Inflammatory macrophage treated with lipopolysaccharide for 4 hours (primary cell): ENCODE measurements at regions not wholly inside any gene's neighbourhood (a gene's known extent, or its start where the extent isn't known, plus 50 kb on each side); places are given as distances from the start of the nearest gene placed in this dataset.
"Not testable (repeated sequence)": the region's sequence is repeated elsewhere in the genome, so short reads cannot be mapped to it uniquely, and the experiment has no call there.

Experiments
- DNase-seq: peaks from one replicate; pipeline ENCODE4 v3.0.0-alpha.2; 2020

DNA sequence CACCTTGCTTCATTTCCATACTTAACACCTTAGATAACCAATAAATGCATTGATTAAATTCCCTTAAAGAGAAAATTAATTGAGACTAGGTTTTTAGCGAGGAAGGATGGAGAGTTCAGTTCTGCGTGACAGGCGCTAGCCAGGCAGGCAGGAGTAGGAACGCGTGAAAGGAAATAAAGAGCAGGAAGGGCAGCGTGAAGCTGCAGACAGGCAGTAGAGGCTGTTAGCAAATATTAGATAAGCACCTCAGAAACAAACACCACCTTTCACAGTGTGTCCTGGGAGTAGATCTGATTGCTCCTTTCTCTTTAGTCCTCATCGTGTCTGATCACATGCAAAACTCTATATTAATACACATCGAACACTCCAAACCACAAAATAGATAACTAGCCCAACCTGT is 282.7 kb upstream of the ADGRL2 start:
- no peak for DNase-seq

DNA sequence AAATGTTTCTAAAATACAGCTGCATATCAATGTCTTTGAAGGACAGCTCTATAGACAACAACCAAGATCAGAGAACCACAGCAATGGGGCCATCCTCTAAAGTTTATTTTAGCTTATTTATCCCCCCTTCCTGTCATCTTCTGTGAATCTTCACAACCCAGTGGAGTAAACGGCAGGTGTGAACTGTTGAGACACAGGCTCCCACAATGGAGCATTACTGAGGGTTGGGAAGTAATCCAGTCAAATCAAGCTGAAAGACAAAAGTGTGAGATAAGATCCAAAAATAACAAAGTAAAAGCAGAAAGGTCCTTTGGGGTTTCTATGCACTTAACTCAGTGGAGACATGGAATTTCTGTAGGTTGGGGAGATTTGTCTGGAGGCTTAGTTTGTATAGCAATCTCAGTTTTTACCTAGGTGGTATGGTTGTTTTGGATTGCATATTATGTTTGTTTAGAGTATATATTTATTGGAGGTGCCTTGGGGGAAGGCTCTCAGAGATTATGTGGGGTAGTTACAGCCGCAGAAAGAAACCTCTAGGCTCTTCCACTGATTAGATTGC is 286.9 kb upstream of the ADGRL2 start:
- DNase-seq, result no peak

DNA sequence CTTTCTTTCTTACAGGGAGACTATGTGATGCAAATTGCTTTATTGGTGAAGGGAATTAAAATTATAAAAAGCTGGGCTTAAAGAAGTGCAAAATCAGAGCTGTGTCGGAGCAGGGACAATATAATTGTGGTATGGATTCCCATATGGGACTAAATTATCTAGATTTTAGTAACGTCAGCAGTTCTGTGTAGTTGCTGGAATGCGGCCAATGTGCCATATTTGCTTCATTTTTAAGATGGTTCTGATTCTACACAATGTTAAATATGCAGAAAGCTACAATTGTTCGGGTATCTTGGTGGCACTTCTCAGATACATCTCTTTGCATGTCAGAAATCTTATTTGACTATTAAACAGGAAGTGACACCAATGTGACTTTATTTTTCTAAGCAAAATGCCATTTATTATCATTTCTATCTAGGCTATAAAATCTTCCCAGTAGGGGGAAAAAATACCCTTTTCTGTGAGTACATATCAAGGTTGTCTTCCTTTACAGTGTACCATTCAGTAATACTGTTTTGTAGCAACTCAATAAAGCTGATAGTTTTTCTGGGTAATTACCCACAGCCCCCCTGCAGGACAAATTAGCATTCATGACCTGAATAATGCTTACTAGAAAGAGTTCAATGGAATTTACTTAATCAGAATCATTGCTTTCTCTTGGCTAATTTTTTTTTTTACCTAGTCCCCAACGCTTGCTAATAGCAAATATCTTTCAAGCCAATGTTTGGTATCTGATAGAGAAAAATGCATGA is 288.3 kb upstream of the ADGRL2 start:
- DNase-seq, result no peak

DNA sequence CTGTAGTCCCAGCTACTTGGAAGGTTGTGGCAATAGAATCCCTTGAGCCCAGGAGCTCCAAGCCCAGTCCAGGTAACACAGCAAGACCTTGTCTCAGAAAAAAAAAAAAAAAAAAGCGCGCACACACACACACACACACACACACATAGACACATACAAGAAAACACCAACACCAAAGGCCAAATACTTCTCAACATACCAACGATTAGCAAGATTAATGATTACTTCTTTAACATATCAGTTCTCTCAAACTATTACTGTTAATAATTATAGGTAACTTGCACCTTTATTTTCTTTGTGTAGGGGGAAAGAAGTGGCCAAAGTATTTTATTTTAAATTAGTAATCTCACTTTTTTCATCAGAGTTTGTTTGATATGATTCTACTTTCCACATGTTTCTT is 289.5 kb upstream of the ADGRL2 start:
- DNase-seq, result no peak

DNA sequence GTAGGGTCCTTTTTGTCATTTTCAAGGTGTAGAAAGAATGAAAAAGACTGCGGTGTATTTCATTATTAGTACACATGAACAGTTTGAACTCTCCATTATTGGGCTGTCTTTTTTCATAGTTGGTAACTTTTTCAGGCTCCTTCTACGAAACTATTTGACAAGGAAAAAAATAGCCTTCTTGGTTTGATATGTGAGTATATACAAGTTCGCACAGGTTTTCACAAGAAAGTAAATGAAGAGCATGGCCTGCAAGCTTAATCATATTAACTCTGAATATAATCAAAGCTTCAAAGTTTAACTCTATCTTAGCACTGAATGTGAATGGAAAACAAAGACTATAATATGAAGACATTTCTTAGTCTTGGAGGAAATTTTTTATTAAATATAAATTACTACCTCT is 290.0 kb upstream of the ADGRL2 start:
- no peak for DNase-seq

DNA sequence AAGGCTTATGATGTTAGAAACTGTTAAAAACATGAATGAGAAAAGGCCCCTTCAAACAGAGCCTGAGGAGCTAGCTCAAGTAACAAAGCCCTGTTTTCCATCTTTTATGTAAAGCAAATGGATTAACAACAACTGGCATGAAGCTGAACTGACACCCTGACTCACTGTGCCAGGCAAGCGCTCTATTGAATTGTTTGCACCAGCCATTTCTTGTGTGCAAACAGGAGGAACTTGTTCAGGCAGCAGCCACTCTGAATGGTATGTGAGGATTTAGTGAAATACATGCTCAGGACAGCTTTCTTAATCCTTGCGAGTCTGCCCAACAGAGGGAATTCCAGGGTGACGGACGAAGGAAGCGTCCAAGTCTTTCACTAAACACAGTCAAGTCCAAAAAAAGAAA is 291.1 kb upstream of the ADGRL2 start:
- no peak for DNase-seq

DNA sequence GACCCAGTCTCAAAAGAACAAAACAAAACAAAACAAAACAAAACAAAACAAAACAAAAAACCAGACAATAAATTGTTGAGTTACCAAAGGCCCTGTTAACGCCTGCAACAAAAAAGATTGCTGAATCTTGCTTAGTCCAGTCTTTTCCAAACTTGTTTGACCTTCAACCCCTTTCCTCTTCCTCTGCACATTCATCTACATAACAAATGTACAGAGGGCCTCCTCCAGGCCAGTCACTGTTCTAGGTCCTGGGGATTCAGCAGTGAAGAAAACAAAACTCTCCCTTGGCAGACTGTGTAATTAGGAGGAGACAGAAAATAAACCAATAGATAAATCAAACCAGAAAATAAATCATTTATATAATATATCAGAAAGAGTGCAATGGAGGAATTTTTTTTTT is 294.0 kb upstream of the ADGRL2 start:
- no peak for DNase-seq

DNA sequence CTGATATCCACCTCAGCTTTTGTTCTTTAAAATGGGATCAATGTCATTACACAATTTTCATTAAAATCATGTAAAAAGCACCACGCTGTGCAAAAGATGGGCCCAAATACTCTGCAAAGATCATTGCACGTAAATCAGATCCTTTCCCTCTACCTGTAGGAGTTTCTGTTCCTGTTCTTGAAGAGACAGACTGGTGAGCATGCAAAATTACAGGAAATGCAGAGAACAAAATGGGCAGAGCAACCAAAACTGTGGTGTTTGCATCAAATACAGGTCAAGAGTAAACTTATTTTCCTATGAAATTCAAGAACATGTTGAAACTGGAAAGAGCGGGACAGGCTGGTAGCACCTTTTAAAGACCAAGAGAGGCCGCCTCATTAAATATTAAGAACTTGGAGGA is 294.9 kb upstream of the ADGRL2 start:
- no peak for DNase-seq

DNA sequence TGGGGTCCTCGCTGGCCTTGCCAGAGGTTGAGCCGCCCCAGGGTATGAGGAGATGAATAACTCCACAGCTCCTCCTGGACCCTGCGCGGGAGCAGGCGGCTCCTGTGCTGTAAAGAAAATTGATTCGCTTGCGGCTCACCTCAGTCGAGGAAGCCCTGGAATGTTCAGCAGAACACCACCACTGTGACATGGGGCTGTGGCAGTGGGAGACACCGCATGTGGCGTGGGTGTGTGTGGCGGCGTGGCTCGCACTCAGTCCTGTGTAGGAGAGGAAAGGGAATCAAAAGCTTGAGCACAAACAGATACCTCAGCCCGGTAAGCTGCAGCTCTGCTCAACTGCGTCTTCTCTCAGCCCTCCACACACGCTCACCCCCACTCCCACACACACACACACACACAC is 295.9 kb upstream of the ADGRL2 start:
- not testable (repeated sequence) for DNase-seq

DNA sequence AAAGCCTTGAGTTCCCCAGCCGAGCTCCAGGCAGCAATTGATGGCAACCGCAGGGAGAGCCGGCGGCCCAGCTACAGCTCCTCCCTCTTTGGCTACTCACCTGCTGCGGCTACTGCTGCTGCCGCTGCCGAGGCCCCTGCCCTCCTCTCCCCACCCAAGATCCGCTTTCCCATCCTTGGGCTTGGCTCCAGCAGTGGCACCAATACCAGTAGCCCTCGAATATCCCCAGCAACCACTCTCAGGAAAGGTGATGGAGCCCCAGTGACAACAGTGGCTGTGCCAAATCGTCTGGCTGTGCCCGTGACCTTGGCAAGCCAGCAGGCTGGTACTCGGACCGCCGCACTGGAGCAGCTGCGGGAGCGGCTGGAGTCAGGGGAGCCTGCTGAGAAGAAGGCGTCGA is 298.0 kb upstream of the ADGRL2 start:
- not testable (repeated sequence) for DNase-seq

DNA sequence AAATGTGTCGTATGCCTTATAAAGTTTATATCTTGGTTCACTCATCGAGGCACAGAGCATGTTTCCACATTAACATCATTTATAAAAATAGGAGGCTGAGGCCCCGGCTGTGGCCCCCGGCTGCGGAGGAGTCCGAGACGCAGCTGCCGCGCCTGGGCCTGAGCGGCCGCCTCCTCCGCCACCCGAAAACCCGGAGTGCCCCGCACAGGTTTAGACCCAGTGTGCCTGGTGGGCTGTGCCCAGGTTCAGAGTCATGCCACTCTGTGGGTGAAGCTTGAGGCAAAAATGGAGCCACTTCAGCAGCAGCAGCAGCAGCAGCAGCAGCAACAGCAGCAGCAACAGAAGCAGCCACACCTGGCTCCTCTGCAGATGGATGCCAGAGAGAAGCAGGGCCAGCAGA is 299.2 kb upstream of the ADGRL2 start:
- not testable (repeated sequence) for DNase-seq

DNA sequence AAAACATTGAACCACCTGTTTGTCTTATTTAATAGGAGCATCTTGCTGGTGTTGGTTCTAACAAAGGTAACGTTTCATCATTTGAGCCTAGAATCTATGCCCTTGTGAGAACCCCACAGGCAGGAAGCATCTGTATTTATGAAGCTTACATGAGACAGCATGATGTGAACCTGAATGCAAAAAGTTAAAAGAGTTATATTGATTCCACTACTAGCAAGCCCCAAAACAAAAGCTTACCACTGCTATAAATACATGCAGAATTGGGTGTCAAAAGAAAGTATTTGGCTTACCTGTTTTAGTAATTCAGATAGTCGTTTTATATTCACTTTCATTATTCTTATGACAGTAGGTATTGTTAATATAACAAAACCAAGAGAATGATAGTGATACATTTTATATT is 301.2 kb upstream of the ADGRL2 start:
- DNase-seq, result no peak

DNA sequence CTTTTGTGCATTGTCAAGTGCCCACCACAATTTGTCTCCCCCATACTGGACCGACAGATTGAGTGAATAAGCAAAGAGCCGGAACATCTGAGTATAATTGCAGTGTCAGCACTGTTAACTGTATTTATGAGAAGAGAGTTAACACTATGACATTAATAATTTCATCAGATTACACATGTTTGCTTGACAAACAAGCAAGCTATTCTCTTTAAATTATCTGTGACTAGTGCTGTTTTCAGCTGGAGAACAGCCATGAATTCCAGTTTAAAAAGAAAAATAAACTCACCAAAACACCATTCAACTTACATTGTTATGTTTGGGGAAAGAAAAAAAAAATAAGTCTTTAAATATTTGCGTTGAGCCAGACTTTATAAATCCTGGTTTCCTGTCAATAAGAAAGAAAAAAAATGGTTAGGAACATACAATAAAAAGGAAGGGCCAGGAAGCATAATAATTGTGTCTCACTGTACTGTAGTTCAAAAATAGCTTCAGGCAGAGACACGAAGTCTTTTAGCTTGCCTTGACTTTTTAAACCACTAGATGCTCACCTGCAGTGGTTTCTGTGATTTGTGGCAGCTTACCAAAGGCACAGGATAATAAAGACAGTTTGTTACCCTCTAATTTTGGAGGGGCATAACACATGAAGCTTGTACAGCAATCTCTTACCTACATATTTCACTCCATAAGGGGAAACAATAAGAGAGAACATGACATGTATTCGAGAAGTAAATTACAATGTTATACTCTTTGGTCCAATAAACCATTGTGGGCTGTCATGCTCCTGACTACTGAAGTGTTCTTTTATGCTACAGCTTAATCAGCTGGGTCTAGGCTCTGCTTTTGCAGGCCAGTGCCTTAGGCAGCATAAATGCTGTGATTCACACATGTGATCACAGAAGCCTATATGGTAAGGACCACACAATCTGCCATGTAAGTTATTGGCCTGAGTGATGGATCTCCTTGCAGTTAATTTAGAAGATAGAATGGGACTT is 302.0 kb upstream of the ADGRL2 start:
- no peak for DNase-seq

DNA sequence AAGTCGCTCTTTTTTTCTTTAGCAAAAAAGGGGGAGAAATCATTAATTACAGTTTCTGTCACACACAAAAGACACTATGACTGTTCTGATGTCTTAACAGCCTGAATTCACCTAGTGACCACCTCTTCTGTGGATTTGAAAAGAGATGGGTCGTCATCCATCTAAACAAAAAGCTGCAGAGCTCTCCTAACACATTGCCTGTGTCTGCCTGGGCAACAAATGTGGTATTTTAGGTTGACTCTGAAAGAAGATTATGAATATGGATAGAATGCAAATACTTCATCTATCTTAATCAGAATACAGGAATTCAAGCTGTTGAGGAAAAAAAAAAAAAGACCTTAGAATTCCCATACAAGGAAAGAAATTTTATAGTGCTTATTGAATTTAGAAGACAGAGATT is 304.4 kb upstream of the ADGRL2 start:
- no peak for DNase-seq

DNA sequence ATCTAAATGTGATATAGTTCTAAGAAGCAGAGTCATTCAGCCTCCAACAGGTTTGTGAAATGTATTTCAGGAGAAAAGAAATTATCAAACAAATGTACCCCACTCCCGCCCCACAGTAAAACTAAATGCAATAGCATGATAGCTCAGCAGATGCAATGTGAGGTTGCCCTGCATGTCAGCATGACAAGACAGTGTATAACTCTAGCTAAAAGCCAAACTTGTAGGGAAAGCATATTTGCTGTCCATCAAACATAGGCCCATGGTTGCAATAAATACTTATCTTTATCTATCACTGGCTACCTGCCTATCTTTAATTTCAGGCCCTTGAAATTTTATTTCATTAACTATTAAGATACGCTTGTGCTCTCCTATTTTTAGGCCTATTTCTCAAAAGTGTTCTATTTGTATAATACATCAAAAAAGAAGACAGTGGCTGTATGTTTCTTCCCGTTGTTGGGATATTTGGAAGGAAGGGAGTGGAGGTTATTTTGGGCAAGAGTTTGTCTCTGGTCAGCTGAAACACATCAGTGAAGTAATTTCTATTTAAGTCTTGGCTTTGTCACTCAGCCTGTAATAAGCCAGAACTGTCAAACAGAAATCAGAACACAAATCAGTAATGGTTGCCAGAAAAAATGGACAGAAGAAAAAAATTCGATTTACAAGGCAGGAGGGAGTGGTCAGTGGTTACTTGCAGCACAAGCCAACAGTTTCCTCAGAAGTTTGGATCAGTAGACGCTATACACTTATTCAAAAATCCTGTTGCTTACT is 307.4 kb upstream of the ADGRL2 start:
- DNase-seq, result no peak

DNA sequence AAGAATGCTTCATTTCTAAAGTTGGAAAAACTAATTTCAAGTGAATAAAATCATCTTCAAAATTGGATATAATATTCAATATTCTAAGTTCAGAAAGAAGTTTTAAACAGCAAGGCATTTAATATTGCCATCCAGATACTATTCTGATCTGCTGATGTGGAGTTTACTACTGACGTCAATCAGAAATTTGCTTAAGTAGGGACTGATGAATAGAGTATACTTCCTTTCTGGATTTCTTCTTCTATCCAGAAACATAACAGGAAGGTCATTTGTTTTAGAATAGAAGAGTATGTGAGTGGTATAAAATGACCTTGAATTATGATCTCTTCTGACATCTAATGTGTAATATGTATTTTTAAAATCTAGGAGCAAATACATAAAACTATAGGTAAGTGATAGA is 308.1 kb upstream of the ADGRL2 start:
- DNase-seq, result no peak

DNA sequence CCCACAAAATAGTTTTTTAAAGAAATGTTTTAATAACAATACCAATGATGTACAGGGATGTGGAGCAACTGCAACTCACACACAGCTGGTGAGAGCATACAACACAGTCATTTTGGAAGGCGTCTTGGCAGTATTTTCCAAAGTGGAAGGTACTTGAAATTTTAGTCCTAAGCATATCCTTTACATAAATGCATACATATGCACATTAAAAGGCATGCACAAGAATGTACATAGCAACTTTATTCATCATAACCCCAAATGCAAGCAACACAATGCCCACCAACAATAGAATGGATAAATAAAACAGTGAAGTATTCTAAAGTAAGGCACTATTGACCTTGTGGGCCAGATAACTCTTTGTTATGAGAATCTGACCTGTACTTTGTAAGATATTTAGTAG is 310.1 kb upstream of the ADGRL2 start:
- DNase-seq, result no peak

DNA sequence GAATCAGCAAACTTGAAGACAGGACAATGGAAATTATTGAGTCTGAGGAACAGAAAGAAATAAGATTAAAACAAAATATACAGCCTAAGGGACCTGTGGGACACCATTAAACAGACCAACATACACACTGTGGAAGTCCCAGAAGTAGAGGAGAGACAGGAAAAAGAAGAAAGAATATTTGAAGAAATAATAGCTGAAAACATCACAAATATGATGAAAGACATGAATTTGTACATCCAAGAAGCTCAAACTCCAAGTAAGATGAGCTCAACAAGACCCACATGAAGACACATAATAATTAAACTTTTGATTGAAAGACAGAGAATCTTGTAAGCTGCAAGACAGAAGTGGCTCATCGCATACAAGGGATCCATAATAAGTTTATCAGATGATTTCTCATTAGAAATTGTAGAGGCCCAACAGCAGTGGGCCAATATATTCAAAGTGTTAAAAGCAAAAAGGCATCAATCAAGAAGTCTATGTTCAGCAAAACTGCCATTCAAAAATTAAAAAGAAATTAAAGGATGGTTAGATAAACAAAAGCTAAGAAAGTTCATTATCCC is 311.3 kb upstream of the ADGRL2 start:
- DNase-seq, result no peak

DNA sequence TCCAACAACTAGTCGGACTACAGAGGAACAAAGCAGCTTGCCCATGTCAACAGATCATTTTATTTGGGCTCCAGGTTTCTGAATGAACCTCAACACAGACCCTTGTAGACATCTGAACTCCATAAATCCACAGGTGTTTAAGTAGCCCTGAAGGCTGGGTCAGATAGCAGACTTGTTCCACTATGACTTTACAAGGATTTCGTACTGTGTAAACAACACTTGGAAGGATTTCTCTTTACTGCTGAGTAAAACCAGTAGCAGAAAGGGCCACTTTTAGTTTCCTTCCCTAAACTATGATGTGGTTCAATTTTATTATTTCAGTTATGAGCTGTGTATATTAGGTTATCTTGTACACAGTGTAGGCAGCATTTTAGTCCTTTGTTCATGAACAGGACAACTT is 316.4 kb upstream of the ADGRL2 start:
- DNase-seq, result no peak

DNA sequence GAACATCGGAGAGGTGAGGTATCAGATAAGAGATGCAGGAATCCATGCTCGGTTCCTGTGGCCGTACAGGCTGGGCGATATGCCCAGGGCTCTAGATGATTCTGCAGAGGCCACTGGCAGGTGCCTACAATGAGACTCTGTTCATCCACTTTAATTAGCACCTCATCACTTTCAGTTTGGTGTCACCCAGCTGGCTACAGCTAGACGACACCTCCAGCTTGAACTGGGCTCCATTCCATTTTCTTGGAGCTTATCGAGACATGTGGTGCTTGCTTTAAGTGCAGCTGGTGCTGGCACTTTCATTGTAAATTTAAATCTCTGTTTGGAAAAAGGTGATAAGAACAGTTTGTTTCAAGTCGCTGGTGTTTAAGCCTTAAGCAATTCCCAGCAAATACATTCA is 322.5 kb upstream of the ADGRL2 start:
- DNase-seq, result no peak

DNA sequence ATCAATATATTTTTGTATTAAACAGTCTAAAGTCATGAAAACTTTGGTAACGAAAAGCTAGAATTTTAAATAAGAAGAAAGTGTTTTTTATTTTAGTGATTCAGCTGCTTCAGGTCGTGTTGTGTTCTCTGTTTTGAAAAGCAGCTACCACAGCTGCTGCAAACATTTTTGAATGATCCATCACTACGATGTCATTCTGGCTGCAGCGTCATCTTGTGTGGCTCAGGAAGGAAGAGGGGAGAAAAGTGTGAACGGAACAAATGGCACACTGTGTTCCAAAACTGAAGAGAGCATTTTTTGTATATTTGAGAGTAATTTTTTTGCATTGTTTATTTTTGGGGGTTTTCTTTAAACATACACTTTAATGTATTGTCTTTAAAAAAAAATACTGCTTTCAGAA is 323.0 kb upstream of the ADGRL2 start:
- no peak for DNase-seq

DNA sequence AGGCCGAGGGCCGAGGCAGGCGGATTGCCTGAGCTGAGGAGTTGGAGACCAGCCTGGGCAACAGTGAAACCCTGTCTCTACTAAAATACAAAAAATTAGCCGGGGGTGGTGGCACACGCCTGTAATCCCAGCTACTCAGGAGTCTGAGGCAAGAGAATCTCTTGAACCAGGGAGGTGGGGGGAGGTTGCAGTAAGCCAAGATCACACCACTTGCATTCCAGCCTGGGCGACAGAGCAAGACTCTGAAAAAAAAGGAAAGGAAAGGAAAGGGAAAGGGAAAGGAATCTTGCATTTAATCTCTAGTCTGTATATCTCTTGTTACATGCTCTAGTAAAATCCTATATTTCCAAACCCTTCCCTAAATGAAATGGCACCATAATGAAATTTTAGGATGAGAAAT is 328.3 kb upstream of the ADGRL2 start:
- DNase-seq, result no peak

DNA sequence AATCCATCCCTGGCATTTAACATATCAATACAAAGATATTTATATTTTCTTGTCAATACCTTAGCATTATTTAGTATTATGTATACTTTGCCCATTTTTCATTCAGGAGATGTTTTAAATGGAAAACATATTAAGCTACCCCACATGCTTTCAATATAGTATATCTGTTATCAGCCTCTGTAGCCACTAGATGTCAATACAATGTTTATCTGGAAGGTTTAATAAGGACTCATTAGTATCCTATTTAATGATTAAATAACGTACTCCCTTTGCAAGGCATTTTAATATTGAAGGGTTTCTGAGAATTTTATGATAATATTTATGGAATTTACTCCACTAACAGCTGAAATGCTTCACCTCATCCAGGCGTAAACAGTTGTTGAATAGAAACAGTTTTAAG is 329.5 kb upstream of the ADGRL2 start:
- DNase-seq, result no peak
